Natural killer cell (primary cell): ENCODE measurements at regions not wholly inside any gene's neighbourhood (a gene's known extent, or its start where the extent isn't known, plus 50 kb on each side); places are given as distances from the start of the nearest gene placed in this dataset.
"Not testable (repeated sequence)": the region's sequence is repeated elsewhere in the genome, so short reads cannot be mapped to it uniquely, and the experiment has no call there.

Source experiments
- ATAC-seq, 3 donors: fragments of 150-1000 bp in 2 of 3; fragments of 200-7000 bp in 1 of 3; cut with Tn5 transposase; 1 replicate in 1 of 3; 2 replicates in 2 of 3; pipeline ENCODE4 v1.10.0; 2021; ENCODE audit warnings: mild to moderate bottlenecking in 2 of 3, moderate library complexity in 2 of 3
- DNase-seq, 2 donors: peaks; one replicate each; pipeline versions ENCODE4 v3.0.0 to v3.0.0-alpha.2; 2013 to 2021; ENCODE audit warnings: mixed read lengths in 1 of 2
- H3K27ac ChIP-seq: one replicate; pipeline ENCODE4 v1.5.1; 2013; ENCODE audit warnings: mild to moderate bottlenecking, low read length
- H3K27me3 ChIP-seq: one replicate; pipeline ENCODE4 v1.6.1; 2013; ENCODE audit warnings: low read length; ENCODE audit not compliant: control insufficient read depth, insufficient read depth
- H3K36me3 ChIP-seq: one replicate; pipeline ENCODE4 v1.6.1; 2013; ENCODE audit warnings: low read length; ENCODE audit not compliant: control insufficient read depth, insufficient read depth
- H3K4me1 ChIP-seq: one replicate; pipeline ENCODE4 v1.6.1; 2013; ENCODE audit warnings: low read length; ENCODE audit not compliant: control insufficient read depth, insufficient read depth
- H3K4me3 ChIP-seq: one replicate; pipeline ENCODE4 v1.5.1; 2013; ENCODE audit warnings: low read length
- H3K9me3 ChIP-seq: one replicate; pipeline ENCODE4 v1.6.1; 2013; ENCODE audit warnings: low read length; ENCODE audit not compliant: control insufficient read depth, insufficient read depth
- H3K27ac Mint-ChIP-seq, 2 donors: one replicate each; pipeline ENCODE4 v1.8.0; 2022; ENCODE audit warnings: mild to moderate bottlenecking in 2 of 2, mixed read lengths in 2 of 2, moderate library complexity in 1 of 2
- H3K27me3 Mint-ChIP-seq, 2 donors: one replicate each; pipeline ENCODE4 v1.8.0; 2022; ENCODE audit warnings: low read depth in 2 of 2, mixed read lengths in 2 of 2
- H3K36me3 Mint-ChIP-seq: one replicate; pipeline ENCODE4 v1.8.0; 2022; ENCODE audit warnings: mixed read lengths
- H3K4me1 Mint-ChIP-seq, 2 donors: one replicate each; pipeline ENCODE4 v1.8.0; 2022; ENCODE audit warnings: mixed read lengths in 2 of 2
- H3K4me3 Mint-ChIP-seq: one replicate; pipeline ENCODE4 v1.8.0; 2022; ENCODE audit warnings: mild to moderate bottlenecking, moderate library complexity, mixed read lengths
- H3K9me3 Mint-ChIP-seq, 2 donors: one replicate each; pipeline ENCODE4 v1.8.0; 2022; ENCODE audit warnings: mixed read lengths in 2 of 2
- CTCF ChIP-seq: fragments of 200-600 bp; IDR thresholded peaks from one replicate; pipeline ENCODE4 v1.8.0; 2022; ENCODE audit warnings: antibody characterized with exemption
- WGBS: methylation state at CpG from one replicate; pipeline ENCODE4 v1.1.7; 2013; ENCODE audit warnings: missing lambda C conversion rate; ENCODE audit not compliant: insufficient coverage; 5-methylcytosine and 5-hydroxymethylcytosine counted together
- intact Hi-C: fragments of 100-400 bp; cut with micrococcal nuclease; formaldehyde crosslinking; loops from one replicate; pipeline ENCODE4 v1.14.2; 2022

GRCh38 chr6:27190126-27190525, 57.4 kb upstream of the PRSS16 start:
- DNase-seq (no peak), ATAC-seq (no peak)
- H3K27me3 Mint-ChIP-seq, result peaks cover 0 to 2% of the 10 kb centered on the region in 2 donors
- H3K4me1 Mint-ChIP-seq, result peaks cover 18 to 21% of the 10 kb centered on the region in 2 donors
- H3K27ac ChIP-seq, result no peak overlapping the region
- no peaks in the 10 kb centered on the region for H3K36me3 Mint-ChIP-seq
- H3K4me3 Mint-ChIP-seq, result no peak overlapping the region
- no peak overlapping the region for H3K27ac Mint-ChIP-seq
- H3K27me3 ChIP-seq, result no peaks in the 10 kb centered on the region
- no peak for TF ChIP-seq CTCF
- H3K9me3 ChIP-seq, result no peaks in the 10 kb centered on the region
- WGBS, result 92% methylated on average over 5 of the region's 5 CpGs
- H3K4me1 ChIP-seq, result peaks cover 11% of the 10 kb centered on the region
- intact Hi-C loops, result no loop called here
- no peaks in the 10 kb centered on the region for H3K36me3 ChIP-seq
- no peak overlapping the region for H3K4me3 ChIP-seq
- H3K9me3 Mint-ChIP-seq, result no peaks in the 10 kb centered on the region

- WGBS, result 76% methylated on average over 4 of the region's 4 CpGs
- H3K36me3 Mint-ChIP-seq, H3K4me1 ChIP-seq, H3K27me3 ChIP-seq, H3K9me3 Mint-ChIP-seq, H3K4me1 Mint-ChIP-seq, H3K27ac ChIP-seq, H3K4me3 Mint-ChIP-seq, H3K36me3 ChIP-seq, H3K27me3 Mint-ChIP-seq, H3K9me3 ChIP-seq, H3K27ac Mint-ChIP-seq, H3K4me3 ChIP-seq, intact Hi-C loops, ATAC-seq, DNase-seq: not testable (repeated sequence)
These were observed 53.0 kb upstream of the PRSS16 start for GRCh38 chr6:27194453-27194852.

GRCh38 chr6:27195547-27195946, 52.0 kb upstream of the PRSS16 start:
- H3K4me1 ChIP-seq, H3K27ac Mint-ChIP-seq, H3K4me1 Mint-ChIP-seq, H3K9me3 ChIP-seq, H3K36me3 Mint-ChIP-seq, H3K36me3 ChIP-seq, H3K4me3 ChIP-seq, intact Hi-C loops, H3K4me3 Mint-ChIP-seq, H3K9me3 Mint-ChIP-seq, ATAC-seq, H3K27me3 Mint-ChIP-seq, H3K27ac ChIP-seq, H3K27me3 ChIP-seq, DNase-seq: not testable (repeated sequence)
- 82% methylated on average over 1 of the region's 3 CpGs for WGBS
